NCI-H2227 (cell line): ENCODE measurements at regions not wholly inside any gene's neighbourhood (a gene's known extent, or its start where the extent isn't known, plus 50 kb on each side); places are given as distances from the start of the nearest gene placed in this dataset.

Experiments
- DNase-seq: peaks from one replicate; lab custom pipeline; 2025; ENCODE audit not compliant: unreplicated experiment; lab: John Stamatoyannopoulos, UW

- no peak for DNase-seq
These were observed 190.6 kb downstream of the PTPN20 start for GRCh38 chr10:47101807-47102206.

GRCh38 chr10:47104151-47104605, 192.9 kb downstream of the PTPN20 start:
- DNase-seq: no peak

- no peak for DNase-seq
These were observed 193.7 kb downstream of the PTPN20 start for GRCh38 chr10:47104786-47105385.

- DNase-seq: no peak
These were observed 192.8 kb upstream of the GDF10 start for GRCh38 chr10:47107007-47107747.

GRCh38 chr10:47109906-47110305, 190.1 kb upstream of the GDF10 start:
- DNase-seq: no peak

GRCh38 chr10:47111329-47111862, 188.6 kb upstream of the GDF10 start:
- DNase-seq: no peak

- no peak for DNase-seq
These were observed 187.4 kb upstream of the GDF10 start for GRCh38 chr10:47112612-47113011.

- no peak for DNase-seq
These were observed 186.0 kb upstream of the GDF10 start for GRCh38 chr10:47113907-47114500.

GRCh38 chr10:47114680-47115186, 185.3 kb upstream of the GDF10 start:
- no peak for DNase-seq

GRCh38 chr10:47115322-47115721, 184.7 kb upstream of the GDF10 start:
- no peak for DNase-seq

- no peak for DNase-seq
These were observed 183.6 kb upstream of the GDF10 start for GRCh38 chr10:47116445-47116844.

GRCh38 chr10:47118326-47118725, 181.7 kb upstream of the GDF10 start:
- DNase-seq: no peak

- DNase-seq: no peak
These were observed 178.7 kb upstream of the GDF10 start for GRCh38 chr10:47121336-47121735.

- DNase-seq: no peak
These were observed 176.2 kb upstream of the GDF10 start for GRCh38 chr10:47123716-47124288.

- no peak for DNase-seq
These were observed 172.7 kb upstream of the GDF10 start for GRCh38 chr10:47127188-47127785.

GRCh38 chr10:47130491-47130890, 169.5 kb upstream of the GDF10 start:
- no peak for DNase-seq

GRCh38 chr10:47133871-47134570, 166.0 kb upstream of the GDF10 start:
- DNase-seq: no peak

GRCh38 chr10:47136866-47137265, 163.1 kb upstream of the GDF10 start:
- no peak for DNase-seq

GRCh38 chr10:47137311-47137851, 162.6 kb upstream of the GDF10 start:
- no peak for DNase-seq

GRCh38 chr10:47139121-47139520, 160.9 kb upstream of the GDF10 start:
- DNase-seq: no peak
